WTC11 (cell line): ENCODE measurements at regions not wholly inside any gene's neighbourhood (a gene's known extent, or its start where the extent isn't known, plus 50 kb on each side); places are given as distances from the start of the nearest gene placed in this dataset.
A peak's percentile ranks its signal among the peaks of the same experiment; 100 is the strongest.

ENCODE experiments used
- ATAC-seq: fragments of 200-7000 bp; cut with Tn5 transposase; 2 replicates; pipeline ENCODE4 v1.10.0; 2021; ENCODE audit warnings: mild to moderate bottlenecking, moderate library complexity
- CTCF ChIA-PET: fragments of 300-600 bp; sonication (Branson Sonifier 250); formaldehyde crosslinking; loops from one replicate; lab custom pipeline; 2021; ENCODE audit warnings: antibody characterized with exemption; lab: Charles Lee
- POLR2A ChIA-PET: fragments of 350-600 bp; sonication (Branson Sonifier 250); formaldehyde crosslinking; loops from one replicate; lab custom pipeline; 2021; ENCODE audit warnings: antibody characterized with exemption; lab: Charles Lee
- DNase-seq: peaks from one replicate; pipeline ENCODE4 v3.0.0; 2021; ENCODE audit warnings: low spot score
- H3K27ac Mint-ChIP-seq: 2 replicates; pipeline ENCODE4 v1.8.0; 2021; ENCODE audit warnings: mixed read lengths
- H3K27me3 Mint-ChIP-seq: 2 replicates; pipeline ENCODE4 v1.8.0; 2021; ENCODE audit warnings: low read depth, mild to moderate bottlenecking, moderate library complexity, mixed read lengths
- H3K36me3 Mint-ChIP-seq: 2 replicates; pipeline ENCODE4 v1.8.0; 2021; ENCODE audit warnings: mixed read lengths
- H3K4me1 Mint-ChIP-seq: 2 replicates; pipeline ENCODE4 v1.8.0; 2022; ENCODE audit warnings: mixed read lengths
- H3K4me3 Mint-ChIP-seq: 2 replicates; pipeline ENCODE4 v1.8.0; 2021; ENCODE audit warnings: mild to moderate bottlenecking, moderate library complexity, mixed read lengths
- H3K9me3 Mint-ChIP-seq: 2 replicates; pipeline ENCODE4 v1.8.0; 2021; ENCODE audit warnings: mixed read lengths
- ARID4B ChIP-seq: sonication (generic); formaldehyde crosslinking; IDR thresholded peaks from 2 replicates; pipeline ENCODE4 v1.8.0; 2023; ENCODE audit warnings: missing genetic modification reagents, mild to moderate bottlenecking, borderline replicate concordance
- FOXK1 ChIP-seq: sonication (generic); formaldehyde crosslinking; IDR thresholded peaks from 2 replicates; pipeline ENCODE4 v1.8.0; 2022; ENCODE audit warnings: mild to moderate bottlenecking, moderate library complexity, missing genetic modification reagents
- HMGXB4 ChIP-seq: sonication (generic); formaldehyde crosslinking; IDR thresholded peaks from 2 replicates; pipeline ENCODE4 v1.8.1; 2023; ENCODE audit warnings: mild to moderate bottlenecking, moderate library complexity, missing genetic modification reagents
- IRF2 ChIP-seq: sonication (generic); formaldehyde crosslinking; IDR thresholded peaks from 2 replicates; pipeline ENCODE4 v1.8.0; 2022; ENCODE audit warnings: low read depth, missing genetic modification reagents, borderline replicate concordance
- RELA ChIP-seq: sonication (generic); formaldehyde crosslinking; IDR thresholded peaks from 2 replicates; pipeline ENCODE4 v1.8.1; 2022; ENCODE audit warnings: missing genetic modification reagents, mild to moderate bottlenecking, borderline replicate concordance
- SOX15 ChIP-seq: fragments of 250-450 bp; sonication (Bioruptor Pico); IDR thresholded peaks from 2 replicates; pipeline ENCODE4 v1.9.0; 2021; ENCODE audit warnings: mild to moderate bottlenecking
- ZMAT4 ChIP-seq: fragments of 250-450 bp; sonication (Bioruptor Pico); IDR thresholded peaks from 2 replicates; pipeline ENCODE4 v1.9.0; 2021; ENCODE audit warnings: mild to moderate bottlenecking
- ZNF121 ChIP-seq: sonication (generic); formaldehyde crosslinking; IDR thresholded peaks from 2 replicates; pipeline ENCODE4 v1.8.0; 2023; ENCODE audit warnings: missing genetic modification reagents
- ZNF232 ChIP-seq: sonication (generic); formaldehyde crosslinking; IDR thresholded peaks from 2 replicates; pipeline ENCODE4 v1.8.0; 2022; ENCODE audit warnings: mild to moderate bottlenecking, missing genetic modification reagents
- ZNF263 ChIP-seq: sonication (generic); formaldehyde crosslinking; IDR thresholded peaks from 2 replicates; pipeline ENCODE4 v1.8.1; 2022; ENCODE audit warnings: low read depth, mild to moderate bottlenecking, moderate library complexity, missing genetic modification reagents
- TF ChIP-seq, protein P1 (sequence below): sonication (generic); formaldehyde crosslinking; IDR thresholded peaks from 2 replicates; pipeline ENCODE4 v1.8.1; 2023; ENCODE audit warnings: mild to moderate bottlenecking, missing genetic modification reagents
- TF ChIP-seq, protein P2 (sequence below): sonication (generic); formaldehyde crosslinking; IDR thresholded peaks from 2 replicates; pipeline ENCODE4 v1.8.1; 2023; ENCODE audit warnings: mild to moderate bottlenecking, missing genetic modification reagents, borderline replicate concordance
- TF ChIP-seq, protein P3 (sequence below): sonication (generic); formaldehyde crosslinking; IDR thresholded peaks from 2 replicates; pipeline ENCODE4 v1.8.1; 2022; ENCODE audit warnings: mild to moderate bottlenecking, moderate library complexity, missing genetic modification reagents
- TF ChIP-seq, protein P4 (sequence below): fragments of 200-600 bp; IDR thresholded peaks from 2 replicates; pipeline ENCODE4 v1.8.0; 2022; ENCODE audit warnings: antibody characterized with exemption

DNA sequence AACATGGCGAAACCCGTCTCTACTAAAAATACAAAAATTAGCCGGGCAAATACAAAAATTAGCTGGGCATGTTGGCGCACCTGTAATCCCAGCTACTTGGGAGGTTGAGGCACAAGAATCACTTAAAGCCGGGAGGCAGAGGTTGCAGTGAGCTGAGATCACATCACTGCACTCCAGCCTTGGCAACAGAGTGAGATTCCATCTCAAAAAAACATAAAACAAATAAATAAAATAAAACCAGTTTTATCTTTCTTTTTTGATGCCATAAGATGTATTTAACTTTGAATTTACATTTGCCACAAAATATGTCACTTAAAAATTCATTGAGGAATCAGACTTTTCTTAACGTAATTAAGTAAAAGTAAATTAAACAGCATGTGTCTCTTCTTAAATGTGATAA, 113.3 kb upstream of the ERRFI1 start:
- TF ChIP-seq ZMAT4 (no peak), ZNF232 (CRISPR knock-in tag) (no peak), RELA (CRISPR knock-in tag) (no peak), IRF2 (no peak)
- TF ChIP-seq, protein P1, sequence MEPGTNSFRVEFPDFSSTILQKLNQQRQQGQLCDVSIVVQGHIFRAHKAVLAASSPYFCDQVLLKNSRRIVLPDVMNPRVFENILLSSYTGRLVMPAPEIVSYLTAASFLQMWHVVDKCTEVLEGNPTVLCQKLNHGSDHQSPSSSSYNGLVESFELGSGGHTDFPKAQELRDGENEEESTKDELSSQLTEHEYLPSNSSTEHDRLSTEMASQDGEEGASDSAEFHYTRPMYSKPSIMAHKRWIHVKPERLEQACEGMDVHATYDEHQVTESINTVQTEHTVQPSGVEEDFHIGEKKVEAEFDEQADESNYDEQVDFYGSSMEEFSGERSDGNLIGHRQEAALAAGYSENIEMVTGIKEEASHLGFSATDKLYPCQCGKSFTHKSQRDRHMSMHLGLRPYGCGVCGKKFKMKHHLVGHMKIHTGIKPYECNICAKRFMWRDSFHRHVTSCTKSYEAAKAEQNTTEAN: no peak
- TF ChIP-seq, protein P2, sequence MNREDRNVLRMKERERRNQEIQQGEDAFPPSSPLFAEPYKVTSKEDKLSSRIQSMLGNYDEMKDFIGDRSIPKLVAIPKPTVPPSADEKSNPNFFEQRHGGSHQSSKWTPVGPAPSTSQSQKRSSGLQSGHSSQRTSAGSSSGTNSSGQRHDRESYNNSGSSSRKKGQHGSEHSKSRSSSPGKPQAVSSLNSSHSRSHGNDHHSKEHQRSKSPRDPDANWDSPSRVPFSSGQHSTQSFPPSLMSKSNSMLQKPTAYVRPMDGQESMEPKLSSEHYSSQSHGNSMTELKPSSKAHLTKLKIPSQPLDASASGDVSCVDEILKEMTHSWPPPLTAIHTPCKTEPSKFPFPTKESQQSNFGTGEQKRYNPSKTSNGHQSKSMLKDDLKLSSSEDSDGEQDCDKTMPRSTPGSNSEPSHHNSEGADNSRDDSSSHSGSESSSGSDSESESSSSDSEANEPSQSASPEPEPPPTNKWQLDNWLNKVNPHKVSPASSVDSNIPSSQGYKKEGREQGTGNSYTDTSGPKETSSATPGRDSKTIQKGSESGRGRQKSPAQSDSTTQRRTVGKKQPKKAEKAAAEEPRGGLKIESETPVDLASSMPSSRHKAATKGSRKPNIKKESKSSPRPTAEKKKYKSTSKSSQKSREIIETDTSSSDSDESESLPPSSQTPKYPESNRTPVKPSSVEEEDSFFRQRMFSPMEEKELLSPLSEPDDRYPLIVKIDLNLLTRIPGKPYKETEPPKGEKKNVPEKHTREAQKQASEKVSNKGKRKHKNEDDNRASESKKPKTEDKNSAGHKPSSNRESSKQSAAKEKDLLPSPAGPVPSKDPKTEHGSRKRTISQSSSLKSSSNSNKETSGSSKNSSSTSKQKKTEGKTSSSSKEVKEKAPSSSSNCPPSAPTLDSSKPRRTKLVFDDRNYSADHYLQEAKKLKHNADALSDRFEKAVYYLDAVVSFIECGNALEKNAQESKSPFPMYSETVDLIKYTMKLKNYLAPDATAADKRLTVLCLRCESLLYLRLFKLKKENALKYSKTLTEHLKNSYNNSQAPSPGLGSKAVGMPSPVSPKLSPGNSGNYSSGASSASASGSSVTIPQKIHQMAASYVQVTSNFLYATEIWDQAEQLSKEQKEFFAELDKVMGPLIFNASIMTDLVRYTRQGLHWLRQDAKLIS (CRISPR knock-in tag): no peak
- TF ChIP-seq, protein P3, sequence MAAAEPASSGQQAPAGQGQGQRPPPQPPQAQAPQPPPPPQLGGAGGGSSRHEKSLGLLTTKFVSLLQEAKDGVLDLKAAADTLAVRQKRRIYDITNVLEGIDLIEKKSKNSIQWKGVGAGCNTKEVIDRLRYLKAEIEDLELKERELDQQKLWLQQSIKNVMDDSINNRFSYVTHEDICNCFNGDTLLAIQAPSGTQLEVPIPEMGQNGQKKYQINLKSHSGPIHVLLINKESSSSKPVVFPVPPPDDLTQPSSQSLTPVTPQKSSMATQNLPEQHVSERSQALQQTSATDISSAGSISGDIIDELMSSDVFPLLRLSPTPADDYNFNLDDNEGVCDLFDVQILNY (CRISPR knock-in tag): no peak
- TF ChIP-seq, all 79 proteins: peak for 0
- DNase-seq: no peak

GRCh38 chr1:8138673-8139072, 112.6 kb upstream of the ERRFI1 start:
- H3K4me1 Mint-ChIP-seq: peaks cover 16% of the 10 kb centered on the region
- H3K27me3 Mint-ChIP-seq: no peaks in the 10 kb centered on the region; the same call in 1 of the 2 replicates
- DNase-seq: no peak
- no peak overlapping the region for H3K4me3 Mint-ChIP-seq
- no peaks in the 10 kb centered on the region for H3K9me3 Mint-ChIP-seq
- no peak for ATAC-seq
- no peak overlapping the region for H3K27ac Mint-ChIP-seq
- TF ChIP-seq, protein P4, sequence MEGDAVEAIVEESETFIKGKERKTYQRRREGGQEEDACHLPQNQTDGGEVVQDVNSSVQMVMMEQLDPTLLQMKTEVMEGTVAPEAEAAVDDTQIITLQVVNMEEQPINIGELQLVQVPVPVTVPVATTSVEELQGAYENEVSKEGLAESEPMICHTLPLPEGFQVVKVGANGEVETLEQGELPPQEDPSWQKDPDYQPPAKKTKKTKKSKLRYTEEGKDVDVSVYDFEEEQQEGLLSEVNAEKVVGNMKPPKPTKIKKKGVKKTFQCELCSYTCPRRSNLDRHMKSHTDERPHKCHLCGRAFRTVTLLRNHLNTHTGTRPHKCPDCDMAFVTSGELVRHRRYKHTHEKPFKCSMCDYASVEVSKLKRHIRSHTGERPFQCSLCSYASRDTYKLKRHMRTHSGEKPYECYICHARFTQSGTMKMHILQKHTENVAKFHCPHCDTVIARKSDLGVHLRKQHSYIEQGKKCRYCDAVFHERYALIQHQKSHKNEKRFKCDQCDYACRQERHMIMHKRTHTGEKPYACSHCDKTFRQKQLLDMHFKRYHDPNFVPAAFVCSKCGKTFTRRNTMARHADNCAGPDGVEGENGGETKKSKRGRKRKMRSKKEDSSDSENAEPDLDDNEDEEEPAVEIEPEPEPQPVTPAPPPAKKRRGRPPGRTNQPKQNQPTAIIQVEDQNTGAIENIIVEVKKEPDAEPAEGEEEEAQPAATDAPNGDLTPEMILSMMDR: no peak
- peak; percentile 53; the same call in 1 of the 2 replicates for TF ChIP-seq ZNF121 (CRISPR knock-in tag)
- POLR2A ChIA-PET: no interaction called here
- CTCF ChIA-PET: no interaction called here
- H3K36me3 Mint-ChIP-seq: no peaks in the 10 kb centered on the region

More for the DNA sequence above, 113.3 kb upstream of the ERRFI1 start:
- no peaks in the 10 kb centered on the region; the same call in 1 of the 2 replicates for H3K27me3 Mint-ChIP-seq
- POLR2A ChIA-PET: no interaction called here
- H3K36me3 Mint-ChIP-seq: no peaks in the 10 kb centered on the region
- ATAC-seq: no peak
- H3K27ac Mint-ChIP-seq: no peak overlapping the region
- H3K9me3 Mint-ChIP-seq: no peaks in the 10 kb centered on the region
- no peak overlapping the region for H3K4me3 Mint-ChIP-seq
- peaks cover 9% of the 10 kb centered on the region; the same call in 1 of the 2 replicates for H3K4me1 Mint-ChIP-seq
- CTCF ChIA-PET: no interaction called here

DNA sequence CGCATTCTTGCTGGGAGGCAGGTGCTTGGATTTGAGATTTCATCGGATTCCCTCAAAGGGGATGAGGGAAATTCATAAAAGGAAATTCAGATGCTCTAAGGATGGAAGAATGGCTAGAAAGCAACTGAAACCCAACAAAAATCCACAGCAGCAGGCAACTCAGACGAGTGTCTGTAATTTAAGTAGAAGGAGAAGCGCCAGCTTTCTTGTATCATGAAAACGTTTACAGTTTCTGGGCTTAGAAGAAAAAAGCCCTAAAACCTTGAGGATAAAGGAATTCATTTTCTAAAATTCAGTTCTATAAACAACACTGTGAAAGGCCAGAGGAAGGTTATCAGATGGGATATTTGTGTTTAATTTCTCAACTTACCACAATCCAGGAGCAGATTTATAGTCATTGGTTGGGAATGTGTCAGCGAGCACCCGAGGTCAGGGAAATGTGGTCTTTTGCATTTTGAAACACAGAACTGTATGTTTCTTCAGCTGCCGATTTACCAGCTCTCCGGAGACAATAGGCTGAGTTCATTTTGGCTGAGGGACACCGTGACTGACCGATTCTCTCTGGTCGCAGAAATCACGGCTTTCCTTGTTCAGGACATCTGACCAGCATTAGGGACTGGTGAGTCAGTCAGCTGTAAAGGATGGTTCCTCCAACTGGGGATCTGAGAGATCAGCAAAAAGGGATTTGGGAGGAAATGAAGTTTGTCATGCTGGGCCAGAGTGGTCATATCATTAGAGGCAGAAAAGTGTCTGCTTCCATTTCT, 111.6 kb upstream of the ERRFI1 start:
- Mint-ChIP-seq H3K4me1 (peaks cover 21% of the 10 kb centered on the region), H3K27ac (no peak overlapping the region), H3K36me3 (no peaks in the 10 kb centered on the region), H3K9me3 (no peaks in the 10 kb centered on the region), H3K27me3 (no peaks in the 10 kb centered on the region; the same call in 1 of the 2 replicates), H3K4me3 (no peak overlapping the region)
- DNase-seq: no peak
- CTCF ChIA-PET: interaction anchor here (1.6 kb wide), 2 partner anchors 123 to 177 kb away, joined by 4 to 5 read pairs; no protein-coding TSS in a partner anchor
- POLR2A ChIA-PET: no interaction called here
- ATAC-seq: no peak
- TF ChIP-seq ZNF263 (CRISPR knock-in tag) (no peak), IRF2 (no peak), SOX15 (CRISPR knock-in tag) (no peak), ZNF121 (CRISPR knock-in tag) (no peak), HMGXB4 (CRISPR knock-in tag) (no peak), FOXK1 (CRISPR knock-in tag) (no peak), ARID4B (CRISPR knock-in tag) (no peak)
